ENCODE measurements at regions not wholly inside any gene's neighbourhood (a gene's known extent, or its start where the extent isn't known, plus 50 kb on each side); places are given as distances from the start of the nearest gene placed in this dataset.

GRCh38 chr17:77745702-77746101 is 212.8 kb upstream of the TNRC6C start:
- BruUV-seq (replicated peaks): no TSS peak
- ATAC-seq: no peak
- Histone ChIP-seq H3K9me1 (ENCODE audit: control insufficient read depth, insufficient read depth, low read length) (no peaks in the 10 kb centered on the region), H2AFZ (ENCODE audit: low read depth, low read length) (no peak overlapping the region), H3K27ac (ENCODE audit: extremely low read depth, low read depth, low read length) (no peak overlapping the region), H3K27me3 (ENCODE audit: control insufficient read depth in 2 of 2, insufficient read depth in 2 of 2, low read length in 2 of 2) (peaks cover 7 to 78% of the 10 kb centered on the region in 2 experiments; a peak in 4 of 5 replicates), H3K4me1 (replicated peaks in 1 of 2; ENCODE audit: control insufficient read depth in 2 of 2, insufficient read depth in 2 of 2, low read length in 2 of 2) (no peaks in the 10 kb centered on the region), H3K9me3 (replicated peaks; ENCODE audit: control insufficient read depth, insufficient read depth, low read depth, low read length) (no peaks in the 10 kb centered on the region), H3K36me3 (ENCODE audit: control insufficient read depth, insufficient read depth, low read length) (no peaks in the 10 kb centered on the region), H4K20me1 (replicated peaks; ENCODE audit: control insufficient read depth, insufficient read depth, low read length) (no peaks in the 10 kb centered on the region), H3K79me2 (ENCODE audit: control insufficient read depth, insufficient read depth, low read length) (no peaks in the 10 kb centered on the region), H3K4me3 (no peak overlapping the region), H3K4me2 (ENCODE audit: insufficient read depth, low read length) (no peak overlapping the region), H3K9ac (ENCODE audit: insufficient read depth in 1 of 2, low read depth in 2 of 2, low read length in 2 of 2) (no peak overlapping the region)
- ChIA-PET CTCF (ENCODE audit: low intra/inter-chr PET ratio) (no interaction called here), POLR2A (no interaction called here)
- TF ChIP-seq MEF2D (tag; conservative IDR thresholded peaks at IDR 0.05; ENCODE audit: low read depth) (no peak), ZNF584 (CRISPR knock-in tag; IDR thresholded peaks at IDR 0.05; ENCODE audit: low read depth) (no peak), CEBPB (tag; IDR thresholded peaks at IDR 0.05) (no peak), EGR1 (conservative IDR thresholded peaks at IDR 0.05) (no peak), CSDE1 (IDR thresholded peaks at IDR 0.05) (no peak), CEBPG (CRISPR knock-in tag; IDR thresholded peaks at IDR 0.05) (no peak), CEBPG (tag; conservative IDR thresholded peaks at IDR 0.05 in 1 of 2, IDR thresholded peaks at IDR 0.05 in 1 of 2) (no peak), KDM1A (IDR thresholded peaks at IDR 0.05) (no peak), MEF2A (IDR thresholded peaks at IDR 0.05; ENCODE audit: control insufficient read depth, low read depth, low read length) (no peak), NR4A1 (CRISPR knock-in tag; IDR thresholded peaks at IDR 0.05) (no peak), NR4A1 (tag; IDR thresholded peaks at IDR 0.05) (no peak), SREBF2 (CRISPR knock-in tag; IDR thresholded peaks at IDR 0.05) (no peak)
- in situ Hi-C loops (cut with MboI): no loop called here
- FAIRE-seq: no peak
- intact Hi-C loops (cut with micrococcal nuclease): no loop called here
- DNase-seq (ENCODE audit: extremely low read depth in 1 of 4, low spot score in 3 of 4): no peak
- 0% methylated on average over 2 of the region's 2 CpGs for WGBS (ENCODE audit: insufficient coverage, low coverage, missing lambda C conversion rate)
